HCT116 (cell line): ENCODE measurements at regions not wholly inside any gene's neighbourhood (a gene's known extent, or its start where the extent isn't known, plus 50 kb on each side); places are given as distances from the start of the nearest gene placed in this dataset.

Experiments used
- ATAC-seq: fragments of 200-7000 bp; cut with Tn5 transposase; 2 replicates; pipeline ENCODE4 v1.9.1; 2020; ENCODE audit warnings: mild to moderate bottlenecking, moderate library complexity
- BruUV-seq: library from RNA; stranded (reverse); fragments of 400-500 nt; replicated peaks from 2 replicates; lab custom pipeline; 2021; lab: Mats Ljungman, UMichigan
- CTCF ChIA-PET: fragments of 300-600 bp; sonication (Branson Sonifier 250); formaldehyde crosslinking; loops from one replicate; lab custom pipeline; 2021; ENCODE audit warnings: antibody characterized with exemption; lab: Charles Lee
- POLR2A ChIA-PET: fragments of 300-600, 350-600 bp; sonication (Branson Sonifier 250); formaldehyde crosslinking; loops from one replicate; lab custom pipeline; 2021; ENCODE audit warnings: antibody characterized with exemption; lab: Charles Lee
- RAD21 ChIA-PET, 2 experiments: fragments of 300-600 bp; sonication (Branson Sonifier 250); formaldehyde crosslinking; loops; one replicate each; lab custom pipeline; 2023; ENCODE audit warnings: low total read pairs in 2 of 2; ENCODE audit not compliant: uncharacterized antibody in 2 of 2, unreplicated experiment in 2 of 2, low non-redundant PET in 1 of 2; lab: Charles Lee
- DNase-seq: peaks from one replicate; pipeline ENCODE4 v3.0.0-alpha.2; 2010; ENCODE audit warnings: low read depth, low spot score
- H2AFZ ChIP-seq: fragments of 200-600 bp; shearing (Covaris generic), sonication (generic); 2 replicates; pipeline ENCODE4 v1.6.1; 2017; ENCODE audit warnings: low read depth, mixed run types, mixed read lengths, antibody characterized with exemption, low read length; ENCODE audit not compliant: poor library complexity, severe bottlenecking
- H3K27ac ChIP-seq: 2 replicates; pipeline ENCODE4 v1.5.1; 2012; ENCODE audit warnings: low read depth, low read length
- H3K27me3 ChIP-seq: fragments of 200-600 bp; sonication (generic); 2 replicates; pipeline ENCODE4 v1.6.1; 2016; ENCODE audit warnings: mixed run types, low read length, mixed read lengths; ENCODE audit not compliant: insufficient read depth
- H3K36me3 ChIP-seq, 2 experiments: fragments of 200-500 bp in 1 of 2; fragments of 200-600 bp in 1 of 2; sonication (Bioruptor generic) in 1 of 2; sonication (generic) in 1 of 2; 2 replicates each; pipeline versions ENCODE4 v1.5.1 to v1.6.1; 2014 to 2016; ENCODE audit warnings: low read length in 2 of 2, inconsistent platforms in 1 of 2, mixed read lengths in 1 of 2, mixed run types in 1 of 2; ENCODE audit not compliant: insufficient read depth in 2 of 2, control insufficient read depth in 1 of 2
- H3K4me1 ChIP-seq, 2 experiments: fragments of 200-600 bp in 1 of 2; sonication (generic) in 1 of 2; 2 replicates each; pipeline versions ENCODE4 v1.5.1 to v1.6.1; 2012 to 2017; ENCODE audit warnings: low read length in 2 of 2, inconsistent platforms in 1 of 2, mild to moderate bottlenecking in 1 of 2, mixed read lengths in 1 of 2, mixed run types in 1 of 2, moderate library complexity in 1 of 2; ENCODE audit not compliant: insufficient read depth in 2 of 2, control insufficient read depth in 1 of 2
- H3K4me2 ChIP-seq: fragments of 200-600 bp; sonication (generic); 2 replicates; pipeline ENCODE4 v1.6.1; 2017; ENCODE audit warnings: mixed run types, low read length, mixed read lengths
- H3K4me3 ChIP-seq, 2 experiments: fragments of 200-600 bp in 1 of 2; sonication (generic) in 1 of 2; replicated peaks in 1 of 2; 2 replicates each; pipeline ENCODE4 v1.5.1; 2011 to 2016; ENCODE audit warnings: low read length in 2 of 2, control low read depth in 1 of 2, low read depth in 1 of 2, mild to moderate bottlenecking in 1 of 2, mixed read lengths in 1 of 2, mixed run types in 1 of 2
- H3K79me2 ChIP-seq: fragments of 200-600 bp; sonication (generic); 2 replicates; pipeline ENCODE4 v1.6.1; 2017; ENCODE audit warnings: mild to moderate bottlenecking, mixed run types, low read length, moderate library complexity, mixed read lengths; ENCODE audit not compliant: insufficient read depth
- H3K9ac ChIP-seq: fragments of 200-600 bp; sonication (generic); 2 replicates; pipeline ENCODE4 v1.6.1; 2016; ENCODE audit warnings: low read length, mixed read lengths
- H3K9me2 ChIP-seq: fragments of 200-600 bp; sonication (generic), shearing (Covaris generic); 2 replicates; pipeline ENCODE4 v1.6.1; 2017; ENCODE audit warnings: mixed run types, mild to moderate bottlenecking, moderate library complexity; ENCODE audit not compliant: insufficient read depth
- H3K9me3 ChIP-seq, 2 experiments: fragments of 200-500 bp in 1 of 2; fragments of 200-600 bp in 1 of 2; sonication (Bioruptor generic) in 1 of 2; sonication (generic) in 1 of 2; 2 replicates each; pipeline ENCODE4 v1.6.1; 2014 to 2017; ENCODE audit warnings: low read length in 2 of 2, mixed read lengths in 2 of 2, inconsistent platforms in 1 of 2, low read depth in 1 of 2, mild to moderate bottlenecking in 1 of 2, mixed run types in 1 of 2, moderate library complexity in 1 of 2; ENCODE audit not compliant: control insufficient read depth in 1 of 2, insufficient read depth in 1 of 2
- H4K20me1 ChIP-seq: fragments of 200-600 bp; sonication (generic), shearing (Covaris generic); 2 replicates; pipeline ENCODE4 v1.6.1; 2017; ENCODE audit warnings: mixed run types, mild to moderate bottlenecking, moderate library complexity; ENCODE audit not compliant: insufficient read depth
- CBX3 ChIP-seq: IDR thresholded peaks from 2 replicates; pipeline ENCODE4 v1.6.1; 2012; ENCODE audit warnings: low read depth
- ELF1 ChIP-seq: IDR thresholded peaks from 2 replicates; pipeline ENCODE4 v1.6.1; 2012; ENCODE audit warnings: low read depth, borderline replicate concordance
- EZH2 ChIP-seq: fragments of 200-600 bp; sonication (generic); IDR thresholded peaks from 2 replicates; pipeline ENCODE4 v1.6.1; 2017; ENCODE audit warnings: antibody characterized with exemption, mixed run types
- EZH2phosphoT487 ChIP-seq: fragments of 200-600 bp; IDR thresholded peaks from 2 replicates; pipeline ENCODE4 v1.6.1; 2018; ENCODE audit warnings: antibody characterized with exemption, borderline replicate concordance
- JUND ChIP-seq: IDR thresholded peaks from 2 replicates; pipeline ENCODE4 v1.6.1; 2012
- MAX ChIP-seq: IDR thresholded peaks from 2 replicates; pipeline ENCODE4 v1.6.1; 2012
- POLR2AphosphoS5 ChIP-seq: IDR thresholded peaks from 2 replicates; pipeline ENCODE4 v1.6.1; 2011; ENCODE audit warnings: mild to moderate bottlenecking, low read depth, low read length, moderate library complexity
- RAD21 ChIP-seq: IDR thresholded peaks from 2 replicates; pipeline ENCODE4 v1.6.1; 2012; ENCODE audit warnings: low read depth, mild to moderate bottlenecking
- REST ChIP-seq: IDR thresholded peaks from 2 replicates; pipeline ENCODE4 v1.6.1; 2012; ENCODE audit warnings: low read depth
- SP1 ChIP-seq: IDR thresholded peaks from 2 replicates; pipeline ENCODE4 v1.6.1; 2012; ENCODE audit warnings: low read depth
- TCF7L2 ChIP-seq: IDR thresholded peaks from 2 replicates; pipeline ENCODE4 v1.7.0; 2011; ENCODE audit warnings: borderline replicate concordance, inconsistent platforms; ENCODE audit not compliant: insufficient read depth, insufficient read length; ENCODE audit errors: extremely low read depth
- ZBTB33 ChIP-seq: IDR thresholded peaks from 2 replicates; pipeline ENCODE4 v1.6.1; 2011; ENCODE audit warnings: mild to moderate bottlenecking, low read length, moderate library complexity; ENCODE audit not compliant: insufficient replicate concordance; ENCODE audit errors: extremely low read depth
- ZNF274 ChIP-seq: fragments of 200-500 bp; sonication (Bioruptor generic); IDR thresholded peaks from 2 replicates; pipeline ENCODE4 v1.6.1; 2014; ENCODE audit warnings: mild to moderate bottlenecking, low read depth, low read length, inconsistent platforms
- intact Hi-C: fragments of 100-400 bp; cut with micrococcal nuclease; formaldehyde crosslinking; loops from 2 replicates; pipeline ENCODE4 v1.10.0; 2022

GRCh38 chr4:73687421-73687820 lies 52.9 kb upstream of the CXCL8 start:
- Histone ChIP-seq H3K79me2 (no peaks in the 10 kb centered on the region), H3K9me3 (no peaks in the 10 kb centered on the region)
- TF ChIP-seq ELF1 (no peak), SP1 (no peak), ZNF274 (no peak), JUND (no peak), MAX (no peak), TCF7L2 (no peak), CBX3 (no peak), POLR2AphosphoS5 (no peak), EZH2 (no peak), RAD21 (no peak), REST (no peak), EZH2phosphoT487 (no peak), ZBTB33 (no peak)
- TF ChIP-seq, all 23 proteins: peak for 0
- ATAC-seq (no peak), DNase-seq (no peak)
- no peaks in the 10 kb centered on the region for H4K20me1 ChIP-seq
- CTCF ChIA-PET, result no interaction called here
- H3K4me2 ChIP-seq, result no peak overlapping the region
- RAD21 ChIA-PET, result no interaction called here
- POLR2A ChIA-PET, result no interaction called here
- intact Hi-C loops, result no loop called here
- H3K9me2 ChIP-seq, result no peaks in the 10 kb centered on the region
- H3K27me3 ChIP-seq, result no peaks in the 10 kb centered on the region
- no peak overlapping the region for H3K9ac ChIP-seq
- H3K4me1 ChIP-seq, result no peaks in the 10 kb centered on the region
- no peak overlapping the region for H3K4me3 ChIP-seq
- no TSS peak for BruUV-seq
- H2AFZ ChIP-seq, result no peak overlapping the region
- H3K36me3 ChIP-seq, result no peaks in the 10 kb centered on the region
- no peak overlapping the region for H3K27ac ChIP-seq
